PC-3 (cell line): ENCODE measurements at regions not wholly inside any gene's neighbourhood (a gene's known extent, or its start where the extent isn't known, plus 50 kb on each side); places are given as distances from the start of the nearest gene placed in this dataset.
A peak's percentile ranks its signal among the peaks of the same experiment; 100 is the strongest.

Experiments
- ATAC-seq: fragments of 200-7000 bp; cut with Tn5 transposase; 2 replicates; pipeline ENCODE4 v1.9.1; 2020; ENCODE audit warnings: mild to moderate bottlenecking, moderate library complexity
- BruUV-seq: library from RNA; stranded (reverse); fragments of 400-500 nt; replicated peaks from 2 replicates; lab custom pipeline; 2021; lab: Mats Ljungman, UMichigan
- CTCF ChIA-PET: fragments of 300-600 bp; sonication (Branson Sonifier 250); formaldehyde crosslinking; loops from one replicate; lab custom pipeline; 2022; ENCODE audit warnings: antibody characterized with exemption; lab: Charles Lee
- POLR2A ChIA-PET: fragments of 300-600 bp; sonication (Branson Sonifier 250); formaldehyde crosslinking; loops from one replicate; lab custom pipeline; 2022; ENCODE audit warnings: antibody characterized with exemption; ENCODE audit not compliant: unreplicated experiment; lab: Charles Lee
- DNase-seq: peaks from one replicate; pipeline ENCODE4 v3.0.0-alpha.2; 2015
- H2AFZ ChIP-seq: fragments of 300-600 bp; sonication (generic); 2 replicates; pipeline ENCODE4 v1.6.0; 2016; ENCODE audit warnings: antibody characterized with exemption, low read length
- H3F3A ChIP-seq: fragments of 300-600 bp; sonication (generic); one replicate; pipeline ENCODE4 v1.6.0; 2017; ENCODE audit warnings: antibody characterized with exemption, low read length, control low read depth, mild to moderate bottlenecking; ENCODE audit not compliant: unreplicated experiment
- H3K27ac ChIP-seq: fragments of 300-600 bp; sonication (generic); 2 replicates; pipeline ENCODE4 v1.5.1; 2016; ENCODE audit warnings: mild to moderate bottlenecking, low read length
- H3K27me3 ChIP-seq: fragments of 300-600 bp; sonication (generic); 2 replicates; pipeline ENCODE4 v1.6.1; 2016; ENCODE audit warnings: low read length, mixed read lengths
- H3K36me3 ChIP-seq: fragments of 300-600 bp; sonication (generic); 2 replicates; pipeline ENCODE4 v1.6.1; 2016; ENCODE audit warnings: low read depth, mixed run types, low read length, mixed read lengths
- H3K4me1 ChIP-seq: fragments of 300-600 bp; sonication (generic); 2 replicates; pipeline ENCODE4 v1.5.1; 2016; ENCODE audit warnings: low read length; ENCODE audit not compliant: insufficient read depth
- H3K4me2 ChIP-seq: fragments of 300-600 bp; sonication (generic); 2 replicates; pipeline ENCODE4 v1.6.0; 2016; ENCODE audit warnings: low read length
- H3K4me3 ChIP-seq: fragments of 300-600 bp; sonication (generic); 2 replicates; pipeline ENCODE4 v1.5.1; 2016; ENCODE audit warnings: mild to moderate bottlenecking, low read length, mixed read lengths
- H3K79me2 ChIP-seq: fragments of 300-600 bp; sonication (generic); 2 replicates; pipeline ENCODE4 v1.6.1; 2017; ENCODE audit warnings: low read length, mixed read lengths
- H3K9ac ChIP-seq: fragments of 300-600 bp; sonication (generic); 2 replicates; pipeline ENCODE4 v1.6.0; 2016; ENCODE audit warnings: mild to moderate bottlenecking, low read length
- H3K9me2 ChIP-seq: fragments of 300-600 bp; sonication (generic); replicated peaks from 2 replicates; pipeline ENCODE4 v1.6.1; 2016; ENCODE audit warnings: mixed run types, low read length, mixed read lengths
- H3K9me3 ChIP-seq: fragments of 300-600 bp; sonication (generic); 2 replicates; pipeline ENCODE4 v1.6.1; 2016; ENCODE audit warnings: low read length, mixed read lengths
- H4K20me1 ChIP-seq: fragments of 300-600 bp; sonication (generic); 2 replicates; pipeline ENCODE4 v1.6.1; 2016; ENCODE audit warnings: low read length, mixed read lengths
- EZH2 ChIP-seq: fragments of 300-600 bp; sonication (generic); IDR thresholded peaks from one replicate; pipeline ENCODE4 v1.6.1; 2017; ENCODE audit warnings: antibody characterized with exemption, mild to moderate bottlenecking, low read length; ENCODE audit not compliant: unreplicated experiment
- EZH2phosphoT487 ChIP-seq: fragments of 300-600 bp; sonication (generic); IDR thresholded peaks from 2 replicates; pipeline ENCODE4 v1.6.1; 2018; ENCODE audit warnings: mild to moderate bottlenecking, antibody characterized with exemption, low read length, borderline replicate concordance
- intact Hi-C: fragments of 100-400 bp; cut with micrococcal nuclease; formaldehyde crosslinking; loops from 2 replicates; pipeline ENCODE4 v1.9.0; 2023
- TF ChIP-seq, protein P1 (sequence below): fragments of 300-600 bp; sonication (generic); conservative IDR thresholded peaks from 2 replicates; pipeline ENCODE4 v1.5.1; 2017; ENCODE audit warnings: antibody characterized with exemption, low read depth, mild to moderate bottlenecking, low read length

DNA sequence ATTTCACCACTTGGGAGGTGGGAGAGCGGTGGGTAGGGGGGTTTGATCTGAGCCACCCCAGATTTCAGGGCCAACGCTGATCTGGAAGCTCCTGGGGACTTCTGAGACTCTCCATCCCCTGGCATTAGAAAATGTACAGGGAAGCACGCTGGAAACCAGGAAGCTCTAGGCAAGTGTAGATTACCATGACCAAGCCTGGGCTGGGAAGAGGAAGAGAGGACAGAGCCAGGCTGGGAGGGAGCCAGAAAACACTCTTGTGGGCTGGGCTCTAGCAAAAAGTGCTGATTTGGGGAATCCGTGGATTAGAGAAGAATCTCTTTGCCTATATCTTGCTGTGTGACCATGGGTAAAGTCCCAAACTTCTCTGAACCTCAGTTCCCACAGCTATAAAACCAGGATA lies 236.7 kb downstream of the BCL11B start:
- H3K9ac ChIP-seq, result no peak overlapping the region
- no peaks in the 10 kb centered on the region for H3K36me3 ChIP-seq
- no peak overlapping the region for H3K27ac ChIP-seq
- ChIA-PET CTCF (no interaction called here), POLR2A (no interaction called here)
- 0 out of 2 replicates have a peak overlapping the region, but pooled peaks have one; percentile 55 for H2AFZ ChIP-seq
- no peaks in the 10 kb centered on the region for H3K79me2 ChIP-seq
- peak overlapping the region; percentile 65 for H3K4me2 ChIP-seq
- H3K27me3 ChIP-seq, result peaks cover 26% of the 10 kb centered on the region; the same call in 1 of the 2 replicates
- intact Hi-C loops, result no loop called here
- DNase-seq (no peak), ATAC-seq (no peak)
- H3K9me2 ChIP-seq, result no peaks in the 10 kb centered on the region
- H3K9me3 ChIP-seq, result no peaks in the 10 kb centered on the region
- H3K4me3 ChIP-seq, result no peak overlapping the region
- H3F3A ChIP-seq, result no peaks in the 10 kb centered on the region
- H3K4me1 ChIP-seq, result 0 out of 2 replicates have a peak, but pooled peaks cover 6% of the 10 kb centered on the region
- TF ChIP-seq EZH2phosphoT487, result no peak
- TF ChIP-seq, protein P1, sequence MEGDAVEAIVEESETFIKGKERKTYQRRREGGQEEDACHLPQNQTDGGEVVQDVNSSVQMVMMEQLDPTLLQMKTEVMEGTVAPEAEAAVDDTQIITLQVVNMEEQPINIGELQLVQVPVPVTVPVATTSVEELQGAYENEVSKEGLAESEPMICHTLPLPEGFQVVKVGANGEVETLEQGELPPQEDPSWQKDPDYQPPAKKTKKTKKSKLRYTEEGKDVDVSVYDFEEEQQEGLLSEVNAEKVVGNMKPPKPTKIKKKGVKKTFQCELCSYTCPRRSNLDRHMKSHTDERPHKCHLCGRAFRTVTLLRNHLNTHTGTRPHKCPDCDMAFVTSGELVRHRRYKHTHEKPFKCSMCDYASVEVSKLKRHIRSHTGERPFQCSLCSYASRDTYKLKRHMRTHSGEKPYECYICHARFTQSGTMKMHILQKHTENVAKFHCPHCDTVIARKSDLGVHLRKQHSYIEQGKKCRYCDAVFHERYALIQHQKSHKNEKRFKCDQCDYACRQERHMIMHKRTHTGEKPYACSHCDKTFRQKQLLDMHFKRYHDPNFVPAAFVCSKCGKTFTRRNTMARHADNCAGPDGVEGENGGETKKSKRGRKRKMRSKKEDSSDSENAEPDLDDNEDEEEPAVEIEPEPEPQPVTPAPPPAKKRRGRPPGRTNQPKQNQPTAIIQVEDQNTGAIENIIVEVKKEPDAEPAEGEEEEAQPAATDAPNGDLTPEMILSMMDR, result no peak
- TF ChIP-seq EZH2, result no peak
- no TSS peak for BruUV-seq
- no peaks in the 10 kb centered on the region for H4K20me1 ChIP-seq

DNA sequence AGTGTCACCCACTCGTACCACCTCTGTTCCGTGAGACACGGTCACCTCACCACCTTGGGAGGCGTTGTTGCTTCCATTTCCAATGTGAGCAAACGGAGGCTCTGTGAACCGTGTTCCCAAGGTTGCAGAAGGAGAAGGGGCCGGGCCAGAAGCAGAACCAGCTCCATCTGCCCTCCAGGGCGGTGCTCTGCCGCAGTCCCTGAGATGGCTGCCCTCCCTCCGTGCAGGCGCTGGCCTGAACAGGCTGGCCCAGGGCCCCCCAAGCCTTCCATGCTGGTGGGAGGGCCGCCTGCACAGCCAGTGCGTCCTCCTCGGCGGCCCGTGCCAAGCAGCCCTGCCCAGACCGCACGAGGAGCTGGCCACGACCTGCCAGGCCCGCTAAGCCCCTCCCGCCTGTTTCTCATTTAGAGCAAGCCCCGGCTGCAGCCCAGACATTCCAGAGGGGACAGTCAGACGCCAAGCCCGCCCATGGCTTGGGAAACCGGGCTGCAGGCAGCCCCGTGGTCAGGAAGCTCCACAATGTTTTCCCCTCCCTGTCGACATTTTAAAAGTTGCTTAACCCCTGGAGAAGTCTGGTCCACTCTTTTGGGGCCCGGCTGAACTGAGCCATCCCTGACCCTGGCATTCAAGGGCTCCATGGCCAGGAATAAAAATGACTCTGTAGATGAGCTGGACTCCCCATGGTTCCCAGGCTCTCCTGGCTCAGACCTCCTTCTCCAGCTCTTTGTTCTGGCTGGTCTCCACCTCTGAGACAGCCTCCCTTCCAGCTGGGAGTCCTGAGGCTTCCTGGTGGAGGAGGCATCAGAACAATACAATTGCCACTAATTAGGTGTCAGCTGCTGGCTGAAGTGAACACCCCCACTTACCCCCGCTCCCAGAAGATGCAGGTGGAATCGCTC lies 236.0 kb downstream of the BCL11B start:
- Histone ChIP-seq H3K27ac (no peak overlapping the region), H3K79me2 (no peaks in the 10 kb centered on the region), H3K9me3 (no peaks in the 10 kb centered on the region), H4K20me1 (no peaks in the 10 kb centered on the region), H3K4me1 (0 out of 2 replicates have a peak, but pooled peaks cover 6% of the 10 kb centered on the region), H3K9me2 (no peaks in the 10 kb centered on the region), H3K36me3 (no peaks in the 10 kb centered on the region), H3K9ac (no peak overlapping the region), H3F3A (no peaks in the 10 kb centered on the region), H3K27me3 (peaks cover 27% of the 10 kb centered on the region; the same call in 1 of the 2 replicates), H2AFZ (peak overlapping the region; percentile 55), H3K4me3 (peak overlapping the region; percentile 35; the same call in 1 of the 2 replicates), H3K4me2 (peak overlapping the region; percentile 65)
- ATAC-seq (peak; percentile 40), DNase-seq (peak; percentile 53)
- CTCF ChIA-PET, result no interaction called here
- POLR2A ChIA-PET, result no interaction called here
- TF ChIP-seq EZH2 (no peak), EZH2phosphoT487 (no peak)
- TF ChIP-seq, protein P1, result no peak
- intact Hi-C loops, result no loop called here
- BruUV-seq, result no TSS peak
